Astrocyte of the hippocampus (primary cell): ENCODE measurements at regions not wholly inside any gene's neighbourhood (a gene's known extent, or its start where the extent isn't known, plus 50 kb on each side); places are given as distances from the start of the nearest gene placed in this dataset.

Experiments
- DNase-seq: peaks from one replicate; pipeline ENCODE4 v3.0.0; 2011; ENCODE audit warnings: low read depth, low spot score

DNA sequence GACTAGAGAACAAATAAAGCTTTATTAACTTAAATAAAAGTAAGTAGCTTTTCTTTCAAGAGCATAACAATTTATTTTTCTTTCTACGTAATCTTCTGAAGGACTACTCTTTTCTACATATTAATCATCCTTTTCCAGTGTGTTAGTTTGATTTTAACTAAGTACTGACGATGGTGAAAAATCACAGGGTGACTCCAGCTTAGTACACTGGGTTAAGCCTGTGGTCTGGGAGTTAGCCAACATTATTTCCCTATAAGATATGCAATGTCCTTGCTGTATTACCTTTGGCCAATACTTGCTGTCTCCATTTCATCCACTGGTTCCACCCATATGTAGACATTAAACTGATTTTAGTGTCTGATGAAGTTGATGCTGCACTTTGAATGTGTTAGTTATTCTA is 508.6 kb upstream of the SUCLG2 start:
- no peak for DNase-seq

DNA sequence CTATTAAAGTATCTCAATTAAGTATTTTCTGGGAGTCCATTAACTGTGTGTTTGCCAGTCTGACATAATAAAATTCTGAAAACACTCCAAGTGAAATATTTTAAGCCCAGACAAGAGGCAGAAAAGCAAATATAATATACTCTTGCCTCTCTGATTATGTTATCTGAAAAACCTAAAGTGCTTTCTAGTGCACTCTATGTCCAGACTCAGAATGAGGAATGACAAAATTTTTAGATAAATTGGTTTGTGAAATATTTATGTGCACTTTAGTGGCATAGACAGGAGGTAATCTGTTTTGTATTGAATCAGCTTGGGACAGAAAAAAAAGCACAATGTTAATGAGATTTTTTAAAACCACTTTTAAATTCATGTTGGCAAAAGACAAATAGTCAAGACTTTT is 508.2 kb upstream of the SUCLG2 start:
- DNase-seq = no peak

DNA sequence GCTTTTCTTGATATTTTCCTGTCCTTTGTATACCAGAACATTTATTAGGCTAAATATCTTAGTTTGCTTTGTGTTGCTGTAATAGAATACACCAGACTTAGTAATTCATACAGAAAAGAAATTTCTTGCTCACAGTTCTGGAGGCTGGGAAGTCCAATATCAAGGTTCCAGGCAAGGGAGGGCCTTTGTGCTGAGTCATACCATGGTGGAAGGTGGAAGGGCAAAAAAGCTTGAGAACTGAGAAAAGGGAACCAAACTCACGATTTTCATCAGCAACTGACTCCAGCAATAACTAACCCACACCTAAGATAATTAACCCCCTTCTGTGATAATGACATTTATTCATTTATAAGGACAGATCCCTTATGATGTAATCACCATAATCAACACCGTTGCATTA is 496.9 kb upstream of the SUCLG2 start:
- DNase-seq = no peak

DNA sequence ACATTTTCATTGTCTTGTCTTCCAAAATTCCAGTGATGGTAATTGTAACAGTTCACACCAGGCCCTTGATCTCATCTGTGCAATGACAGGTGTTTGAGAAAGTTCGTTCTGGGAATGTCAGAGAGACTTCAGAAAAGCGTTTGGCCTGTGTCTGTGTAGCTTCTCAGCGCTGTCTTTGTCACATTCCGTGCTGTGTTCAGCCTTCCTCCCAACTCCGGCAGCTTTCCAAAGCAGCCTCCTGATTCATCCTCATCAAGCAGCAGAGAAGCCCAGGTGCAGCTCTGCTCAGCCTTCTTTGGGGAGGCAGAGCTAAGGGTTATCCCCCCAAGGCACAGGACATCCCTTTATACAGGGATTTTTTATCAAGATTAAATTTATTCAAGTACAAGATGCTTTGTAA is 494.0 kb upstream of the SUCLG2 start:
- no peak for DNase-seq

DNA sequence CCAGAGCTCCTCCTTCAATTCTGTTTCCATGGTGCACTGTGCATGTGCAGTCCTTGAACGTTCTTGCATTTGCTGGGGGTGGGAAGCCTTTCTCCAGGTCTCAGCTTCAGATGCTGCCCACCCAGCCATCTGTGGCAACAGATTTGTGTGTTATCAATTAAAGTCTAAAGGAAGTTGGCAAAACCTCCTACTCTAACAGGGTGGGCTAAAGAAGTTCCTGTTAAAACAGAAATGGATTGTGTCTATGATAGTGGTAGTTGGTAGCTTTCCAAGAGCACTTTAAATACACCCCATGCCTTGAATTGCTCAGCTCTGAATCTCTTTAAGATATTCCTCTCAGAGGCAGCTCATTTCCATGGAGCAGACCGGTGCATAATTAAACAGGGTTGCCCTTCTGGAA is 488.0 kb upstream of the SUCLG2 start:
- no peak for DNase-seq

DNA sequence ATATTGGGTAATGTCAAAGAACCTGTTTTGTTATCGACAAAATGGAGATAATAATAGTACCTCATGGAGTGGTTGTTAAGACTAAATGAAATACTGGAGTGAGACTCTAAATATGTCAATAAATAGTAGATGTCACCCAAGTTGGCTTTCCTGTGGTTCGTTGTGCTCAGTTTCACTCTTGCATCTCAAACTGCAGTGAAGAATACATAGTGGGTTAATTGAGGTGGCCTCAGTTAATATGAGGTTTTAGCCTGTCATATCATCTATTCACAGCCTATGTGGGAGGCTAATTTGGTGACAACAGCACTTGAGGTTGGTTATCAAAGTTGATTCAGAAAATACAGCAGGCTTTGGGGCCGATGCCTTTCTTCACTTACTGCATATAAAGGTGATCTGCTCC is 485.5 kb upstream of the SUCLG2 start:
- DNase-seq = no peak

DNA sequence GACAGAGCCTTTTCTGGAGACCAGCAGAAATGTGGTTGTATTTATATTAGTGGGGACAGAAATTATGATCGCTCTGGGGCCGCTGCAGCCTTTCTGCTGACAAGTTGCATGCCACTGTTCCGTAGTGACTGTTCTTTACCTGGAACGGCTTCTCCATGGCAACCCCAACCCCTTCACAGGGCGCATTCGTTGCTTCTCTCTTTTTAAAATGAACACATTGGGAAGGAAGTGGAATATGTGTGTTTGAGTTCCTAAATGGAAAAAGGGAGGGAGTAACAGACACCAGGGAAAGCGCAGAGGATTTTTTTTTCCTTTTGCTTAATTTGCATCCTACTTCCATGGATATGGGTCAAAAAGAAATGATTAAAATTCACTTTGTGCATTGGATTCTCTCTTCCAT is 482.0 kb upstream of the SUCLG2 start:
- no peak for DNase-seq

DNA sequence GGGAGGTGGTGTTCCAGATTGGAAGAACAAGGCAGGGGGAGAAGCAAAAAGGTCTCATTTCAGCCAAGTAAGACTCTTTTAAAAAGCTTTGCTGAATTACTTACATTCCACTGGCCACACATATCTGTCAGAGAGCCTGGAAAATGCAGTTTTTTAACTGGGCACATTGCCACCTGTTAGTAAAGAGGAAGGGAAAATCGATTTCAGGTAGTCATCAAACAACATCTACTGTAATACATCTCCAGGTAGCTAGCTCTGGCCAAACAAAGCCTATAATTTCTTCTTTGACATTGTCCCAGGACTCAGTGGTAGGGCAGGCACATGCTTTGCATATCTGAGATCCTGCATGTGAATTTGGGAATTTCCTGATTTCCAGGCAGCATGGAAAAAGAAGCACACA is 480.7 kb upstream of the SUCLG2 start:
- peak; percentile 9 for DNase-seq

DNA sequence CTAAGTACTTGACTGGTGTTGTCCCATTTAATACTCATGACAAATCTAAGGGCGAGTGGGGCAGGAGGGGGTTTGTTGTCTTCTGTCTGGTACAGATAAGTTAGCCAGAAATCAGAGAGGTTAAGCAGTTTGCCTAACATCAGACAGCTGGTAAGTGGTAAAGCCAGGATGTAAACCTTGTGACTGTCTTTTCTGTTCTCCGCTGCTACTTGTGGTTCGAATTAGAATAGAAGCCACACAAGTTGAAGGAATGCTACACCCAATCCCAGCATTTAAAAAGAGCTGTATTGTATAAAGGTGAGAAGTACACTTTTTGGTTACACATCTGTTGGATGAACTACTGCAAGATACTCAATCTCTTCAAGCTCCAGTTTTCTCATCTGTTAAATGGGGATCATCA is 474.7 kb upstream of the SUCLG2 start:
- DNase-seq = no peak

DNA sequence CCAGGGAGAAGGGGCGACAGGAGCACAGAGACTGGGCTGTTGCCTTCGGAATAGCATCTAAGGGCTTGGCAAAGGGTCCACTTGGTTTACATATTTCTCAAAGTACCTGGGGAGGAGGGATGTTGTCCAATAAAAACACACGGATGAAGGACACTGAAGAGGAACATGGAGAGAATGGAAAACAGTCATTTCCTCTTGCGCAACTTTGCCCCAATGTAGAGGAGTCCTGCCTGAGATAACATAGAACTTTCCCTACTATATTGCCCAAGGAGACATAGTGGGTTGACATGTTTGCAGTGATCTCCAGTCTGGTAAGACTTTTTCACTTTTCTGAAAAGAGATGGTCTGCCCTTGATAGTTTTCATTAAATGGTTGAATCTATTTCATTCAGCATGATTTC is 468.8 kb upstream of the SUCLG2 start:
- DNase-seq = no peak

DNA sequence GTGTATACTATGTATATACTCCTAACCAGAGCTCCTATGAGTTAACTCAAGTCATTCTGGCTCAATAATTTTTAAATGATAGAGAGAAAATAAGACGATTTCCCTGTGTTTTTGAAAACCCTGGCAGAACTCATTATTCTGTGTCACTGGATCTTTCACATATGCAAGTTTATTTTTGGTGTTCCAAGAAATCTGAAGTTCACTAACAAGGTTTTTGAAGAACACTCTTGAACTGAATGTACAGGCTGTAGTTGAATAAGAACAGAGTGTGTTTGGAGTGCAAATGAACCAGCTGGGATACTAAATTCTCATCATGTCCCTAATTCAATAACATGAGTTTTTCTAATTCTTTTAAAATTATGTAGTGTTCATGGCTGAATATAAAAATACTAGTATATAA is 466.9 kb upstream of the SUCLG2 start:
- DNase-seq = no peak

DNA sequence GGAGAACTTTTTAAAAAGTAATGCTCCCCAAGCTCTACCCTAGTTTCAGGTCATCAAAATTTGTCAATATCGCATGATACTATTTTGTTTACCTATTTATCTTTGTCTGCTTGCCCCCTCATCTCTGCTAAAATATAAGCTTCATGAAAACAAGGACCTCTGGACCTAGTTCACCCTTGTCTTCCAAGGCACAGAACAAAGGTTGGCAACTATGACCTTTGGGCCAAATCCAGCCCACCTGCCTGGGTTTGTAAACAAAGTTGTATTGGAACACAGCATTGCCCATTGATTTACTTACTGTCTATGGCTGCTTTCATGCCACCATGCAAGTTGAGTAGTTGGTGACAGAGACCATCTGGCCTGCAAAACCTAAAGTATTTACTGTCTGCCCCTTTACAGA is 462.2 kb upstream of the SUCLG2 start:
- DNase-seq = no peak

DNA sequence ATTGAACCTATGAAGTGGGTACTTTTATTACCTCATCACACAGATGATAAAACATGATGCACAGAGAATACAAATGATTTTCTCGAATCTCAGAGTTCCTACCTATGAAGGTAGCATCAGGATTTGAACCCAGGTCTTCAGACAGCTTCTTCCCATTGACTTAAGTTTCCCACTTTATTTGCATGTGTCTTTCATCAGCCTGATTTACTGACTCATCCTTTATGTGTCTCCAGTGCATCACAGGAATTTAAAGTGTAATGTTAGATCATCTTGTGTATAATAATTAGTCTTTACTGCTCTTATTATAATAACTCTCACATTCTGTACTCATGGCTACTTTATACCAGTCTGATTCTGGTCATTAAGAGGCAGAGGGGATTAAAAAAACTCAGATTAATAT is 449.4 kb upstream of the SUCLG2 start:
- DNase-seq = no peak

DNA sequence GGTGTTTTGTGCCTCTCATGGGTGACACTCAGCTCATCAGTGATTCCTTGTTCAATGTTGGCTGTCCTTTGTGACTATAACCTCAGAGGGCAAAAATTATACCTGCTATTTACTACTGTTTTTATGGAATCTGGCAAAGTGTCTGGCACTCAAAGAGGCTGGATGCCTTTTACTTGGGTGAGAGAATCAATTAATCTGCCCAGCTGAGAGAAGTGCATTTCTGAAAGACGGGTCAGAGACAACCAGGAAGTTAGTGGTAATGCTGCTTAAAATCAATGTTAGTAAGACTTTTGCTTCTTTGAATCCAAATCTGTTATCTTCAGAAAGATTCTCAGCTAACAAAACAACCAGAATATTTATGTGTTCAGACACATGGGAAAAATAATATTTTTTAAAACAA is 436.2 kb upstream of the SUCLG2 start:
- peak; percentile 8 for DNase-seq

DNA sequence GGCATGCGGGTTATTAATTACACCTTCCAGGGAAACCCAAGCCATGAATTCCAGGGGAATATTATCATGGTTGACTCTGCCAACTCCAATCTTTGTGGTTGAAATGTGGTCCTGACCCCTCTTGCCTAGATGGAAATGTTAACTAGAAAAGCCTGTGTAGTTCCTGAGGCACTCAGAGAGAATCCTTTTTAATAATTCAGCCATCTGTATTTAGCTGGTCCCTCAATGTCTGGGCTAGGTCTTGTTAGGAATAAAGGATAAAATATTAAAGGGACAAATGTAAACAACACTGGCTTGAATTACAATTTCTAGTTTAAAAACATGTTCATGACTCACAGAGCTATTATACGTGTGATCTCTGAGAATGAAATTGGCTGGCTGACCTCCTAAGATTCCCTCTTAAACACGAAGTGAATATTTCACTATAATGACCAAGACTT is 435.2 kb upstream of the SUCLG2 start:
- peak; percentile 80 for DNase-seq

DNA sequence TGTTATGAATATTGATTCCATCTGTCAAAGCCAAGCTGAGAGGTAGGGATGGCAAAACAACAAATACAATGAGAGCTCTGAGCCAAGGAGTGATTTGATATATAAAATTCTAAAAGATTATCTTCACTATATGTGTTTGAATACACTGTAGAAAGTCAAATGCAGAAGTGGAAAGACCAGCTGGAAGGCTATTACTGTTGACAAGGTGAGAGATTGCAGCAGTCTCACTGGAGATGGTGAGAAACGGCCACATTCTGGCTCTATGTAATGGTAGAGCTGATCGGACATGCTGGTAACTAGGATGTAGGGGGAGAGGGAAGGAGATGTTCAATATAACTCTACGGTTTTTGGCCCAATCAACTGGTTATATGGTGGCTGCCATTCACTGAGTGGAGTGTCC is 434.2 kb upstream of the SUCLG2 start:
- no peak for DNase-seq

DNA sequence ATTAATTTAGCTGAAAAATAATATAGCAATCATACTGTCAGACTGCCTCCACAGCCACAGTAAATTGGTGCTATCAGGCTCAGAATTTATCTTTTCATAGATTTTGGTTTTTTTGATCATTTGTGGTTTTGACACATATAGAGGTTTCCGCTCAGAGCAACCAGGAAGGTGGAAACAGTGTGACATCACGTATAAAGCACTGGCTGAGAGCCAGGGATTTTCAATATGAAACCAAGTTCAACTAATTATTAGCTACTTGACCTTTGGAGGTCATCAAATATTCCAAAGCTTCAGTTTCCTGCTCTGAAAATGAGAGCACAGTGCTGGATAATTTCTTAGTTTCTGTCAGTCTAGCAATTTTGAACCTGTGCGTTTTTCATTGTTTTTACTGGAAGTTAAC is 433.8 kb upstream of the SUCLG2 start:
- DNase-seq = no peak

DNA sequence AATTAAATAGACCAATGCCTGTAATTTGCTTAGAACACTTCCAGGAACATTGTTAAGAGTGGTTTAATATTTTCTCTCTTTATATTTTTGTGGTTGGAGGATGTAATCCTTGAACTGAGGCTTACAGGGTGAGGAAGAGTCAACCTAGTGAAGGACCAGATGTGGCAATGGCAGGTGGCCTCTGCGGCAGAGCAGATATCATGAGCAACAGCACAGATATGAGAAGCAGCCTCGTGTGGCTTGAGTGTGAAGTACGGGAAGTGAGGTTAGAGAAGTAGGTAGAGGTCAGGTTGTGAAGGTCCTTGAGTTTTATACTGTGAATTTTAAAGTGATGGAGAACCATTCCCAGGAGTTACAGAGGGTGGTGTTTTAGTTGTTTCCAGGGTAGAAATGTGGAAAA is 417.6 kb upstream of the SUCLG2 start:
- DNase-seq = no peak

DNA sequence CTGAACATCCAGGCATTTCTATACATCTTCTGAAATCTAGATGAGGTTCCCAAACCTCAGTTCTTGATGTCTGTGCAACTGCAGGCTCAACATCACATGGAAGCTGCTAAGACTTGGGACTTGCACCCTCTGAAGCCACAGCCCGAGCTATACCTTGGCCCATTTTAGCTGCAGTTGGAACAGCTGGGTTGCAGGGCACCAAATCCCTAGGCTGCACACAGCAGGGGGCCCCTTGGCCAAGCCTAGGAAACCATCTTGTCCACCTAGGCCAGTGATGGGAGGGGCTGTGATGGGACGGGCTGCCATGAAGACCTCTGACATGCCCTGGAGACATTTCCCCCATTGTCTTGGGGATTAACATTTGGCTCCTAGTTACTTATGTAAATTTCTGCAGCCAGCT is 415.8 kb upstream of the SUCLG2 start:
- no peak for DNase-seq

DNA sequence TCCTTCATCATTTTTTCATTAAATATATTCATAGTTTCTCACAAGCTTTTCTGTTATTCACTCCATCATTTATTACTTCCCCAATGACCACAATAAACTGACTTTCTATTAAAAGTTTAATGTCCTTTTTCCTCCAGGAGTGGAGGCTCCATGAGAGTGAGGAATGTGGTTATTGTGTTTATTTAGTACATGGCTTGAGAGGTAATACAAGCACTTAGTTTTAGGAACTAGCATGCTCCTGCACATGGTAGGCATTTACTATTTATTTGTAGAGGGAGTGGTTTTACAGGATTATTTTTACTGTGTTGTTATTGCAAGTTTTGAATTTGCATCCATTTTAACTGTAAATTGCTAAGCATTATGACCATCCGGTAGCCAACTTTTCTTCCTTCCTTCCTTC is 412.9 kb upstream of the SUCLG2 start:
- DNase-seq = no peak

DNA sequence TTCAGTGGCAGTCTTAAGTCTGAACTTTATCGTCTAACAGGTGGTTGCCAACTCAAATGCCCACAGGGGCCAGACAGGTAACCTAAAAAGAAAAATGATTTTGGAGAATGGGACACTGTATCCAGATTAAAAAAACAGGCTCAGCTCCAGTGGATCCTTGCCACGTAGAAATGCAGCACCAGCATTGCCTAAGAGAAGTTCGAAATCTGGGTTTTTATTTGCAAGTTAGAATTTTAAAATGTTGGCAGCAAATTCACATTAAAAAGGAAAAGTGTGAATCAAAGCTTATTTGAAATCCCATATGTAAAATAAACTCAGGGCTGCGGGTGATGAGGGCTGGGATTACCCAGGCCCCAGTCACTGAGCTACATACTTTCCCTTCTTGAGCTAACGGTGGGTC is 408.5 kb upstream of the SUCLG2 start:
- no peak for DNase-seq

DNA sequence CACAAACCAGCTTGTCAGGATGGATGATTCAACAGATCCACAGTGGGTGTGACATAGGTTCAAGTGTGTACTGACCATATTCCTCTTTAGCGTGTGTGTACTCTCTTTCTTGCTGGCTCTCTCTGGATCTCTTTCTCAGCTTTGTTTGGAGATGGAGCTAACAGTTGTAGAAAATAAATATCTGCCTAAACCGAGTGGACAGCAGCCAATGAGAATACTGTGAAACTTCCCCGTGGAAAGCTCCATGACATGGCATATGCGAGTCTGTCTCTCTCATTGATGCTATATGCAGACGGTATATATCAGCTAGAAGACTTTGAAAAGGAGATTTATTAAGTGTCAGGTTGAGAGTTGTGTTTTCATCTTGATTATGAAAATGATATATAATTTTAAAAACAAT is 406.5 kb upstream of the SUCLG2 start:
- no peak for DNase-seq

DNA sequence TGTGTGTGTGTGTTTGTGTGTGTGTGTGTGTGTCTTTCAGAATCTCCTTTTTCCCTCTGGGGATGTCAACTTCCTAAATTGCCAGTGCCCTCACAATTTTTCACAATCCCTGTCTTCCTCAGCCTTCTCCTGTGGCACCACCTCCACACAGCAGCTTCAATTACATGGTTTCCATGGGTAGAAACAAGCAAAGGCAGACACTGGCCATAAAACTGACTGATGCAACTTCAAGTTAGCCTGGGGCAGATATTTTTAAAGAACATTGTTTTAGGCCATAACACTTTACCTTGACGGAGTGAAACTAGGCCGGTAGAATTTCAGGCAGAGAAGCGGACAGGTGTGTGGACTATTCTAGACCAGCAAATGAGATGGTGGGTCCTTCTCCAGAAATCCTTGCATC is 405.8 kb upstream of the SUCLG2 start:
- DNase-seq = no peak

DNA sequence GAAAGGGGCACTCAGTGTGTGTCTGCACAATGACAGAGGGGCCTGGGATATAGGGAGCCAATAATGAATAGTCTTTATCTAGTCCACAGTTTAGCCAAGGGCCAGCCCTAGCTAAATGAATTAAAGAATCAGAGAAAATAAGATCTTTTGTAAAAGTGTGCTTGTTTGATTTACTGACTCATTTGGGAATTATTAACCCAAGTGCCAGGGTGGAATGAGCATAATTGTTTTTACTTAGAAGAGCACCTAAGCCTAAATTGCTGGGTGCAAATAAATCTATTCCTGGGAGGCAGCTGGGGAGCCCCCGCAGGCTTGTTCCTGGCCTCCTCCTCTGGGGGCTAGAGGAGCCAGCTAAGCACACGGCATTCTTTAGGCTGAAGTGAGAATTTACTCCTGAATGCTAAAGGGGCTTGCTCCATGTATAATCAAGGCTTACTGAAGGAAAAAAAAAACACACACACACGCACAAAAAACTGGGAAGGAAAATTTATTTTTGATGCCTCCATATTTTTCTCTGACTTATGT is 405.3 kb upstream of the SUCLG2 start:
- DNase-seq = no peak
